ENCODE measurements at regions not wholly inside any gene's neighbourhood (a gene's known extent, or its start where the extent isn't known, plus 50 kb on each side); places are given as distances from the start of the nearest gene placed in this dataset.

GRCh38 chr6:95685822-95686221, 108.5 kb downstream of the MANEA start (continued):
- TF ChIP-seq ZIK1 (CRISPR knock-in tag; IDR thresholded peaks at IDR 0.05; ENCODE audit: borderline replicate concordance, low read depth) (no peak), RORA (CRISPR knock-in tag; IDR thresholded peaks at IDR 0.05) (no peak)

GRCh38 chr6:95686272-95686671, 108.9 kb downstream of the MANEA start:
- H3K27ac ChIP-seq (ENCODE audit: extremely low read length, insufficient read depth, low read length): no peak overlapping the region
- no TSS peak for BruUV-seq (replicated peaks)
- POLR2A ChIA-PET: no interaction called here
- 13% methylated on average over 3 of the region's 3 CpGs for WGBS (ENCODE audit: low lambda C conversion rate)
- H3K79me2 ChIP-seq (ENCODE audit: insufficient read depth, low read length): no peaks in the 10 kb centered on the region
- in situ Hi-C loops (cut with HindIII; ENCODE audit: extremely low pct_ligation_motif_present, low pct_unique_long_range_greater_than_20kb) (no loop called here), intact Hi-C loops (cut with micrococcal nuclease; ENCODE audit: unreplicated experiment) (no loop called here)
- TF ChIP-seq FOXP4 (CRISPR knock-in tag; IDR thresholded peaks at IDR 0.05) (no peak), EED (CRISPR knock-in tag; IDR thresholded peaks at IDR 0.05) (no peak), SP1 (IDR thresholded peaks at IDR 0.05) (no peak), SP1 (CRISPR knock-in tag; IDR thresholded peaks at IDR 0.05) (no peak), MAFK (conservative IDR thresholded peaks at IDR 0.05 in 1 of 2, IDR thresholded peaks at IDR 0.05 in 1 of 2; ENCODE audit: low read length in 2 of 2) (no peak)
- no peaks in the 10 kb centered on the region for H3K36me3 ChIP-seq (replicated peaks in 1 of 2; ENCODE audit: control insufficient read depth in 1 of 2, insufficient read depth in 2 of 2, low read length in 2 of 2)
- no peak overlapping the region for H3K4me2 ChIP-seq (ENCODE audit: low read depth, low read length)
- no peak for ATAC-seq
- no peak overlapping the region for H3K9ac ChIP-seq (ENCODE audit: insufficient read depth, low read depth, low read length)
- H3K27me3 ChIP-seq (ENCODE audit: control insufficient read depth in 1 of 2, insufficient read depth in 2 of 2, low read length in 2 of 2): no peaks in the 10 kb centered on the region
- DNase-seq (ENCODE audit: low spot score): no peak
- H3K9me3 ChIP-seq (ENCODE audit: low read length): no peaks in the 10 kb centered on the region
- no peaks in the 10 kb centered on the region for H3K4me1 ChIP-seq (ENCODE audit: insufficient read depth, low read length)
- no peaks in the 10 kb centered on the region for H4K20me1 ChIP-seq (ENCODE audit: insufficient read depth, low read length)
- H3K4me3 ChIP-seq (replicated peaks in 1 of 3; ENCODE audit: insufficient read depth in 1 of 3, low read depth in 2 of 3, low read length in 3 of 3): no peak overlapping the region
- no peak for FAIRE-seq
- CTCF ChIA-PET (ENCODE audit: low intra/inter-chr PET ratio, low total read pairs): no interaction called here
- no peak overlapping the region for H2AFZ ChIP-seq (ENCODE audit: low read length)

Data from HepG2 (cell line).